ENCODE measurements at regions not wholly inside any gene's neighbourhood (a gene's known extent, or its start where the extent isn't known, plus 50 kb on each side); places are given as distances from the start of the nearest gene placed in this dataset.

DNA sequence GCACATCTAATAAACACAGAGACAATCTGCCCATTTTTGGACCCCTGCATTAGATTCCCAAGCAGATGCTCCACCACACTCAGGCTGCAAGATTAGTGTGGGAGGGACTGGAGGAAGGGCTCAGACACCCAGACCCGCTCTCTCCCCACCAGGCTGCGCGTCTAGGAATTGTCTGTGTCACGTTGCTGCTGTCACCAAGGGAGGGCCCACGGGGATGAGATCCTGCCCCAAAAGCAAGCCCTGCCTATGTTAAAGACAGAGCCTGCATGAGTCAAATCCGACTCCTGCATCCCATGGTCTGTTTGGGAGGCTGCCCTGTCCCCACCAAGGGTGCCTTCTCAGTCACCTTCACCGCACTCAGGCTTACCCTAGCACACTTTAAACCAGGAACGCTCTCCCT is 114.4 kb upstream of the ZNF507 start:
- TF ChIP-seq BRCA1 (IDR thresholded peaks at IDR 0.05; ENCODE audit: low read depth, low read length) (no peak), RFX5 (IDR thresholded peaks at IDR 0.05; ENCODE audit: borderline replicate concordance, low read depth, low read length) (no peak), POLR2AphosphoS5 (IDR thresholded peaks at IDR 0.05; ENCODE audit: low read depth, low read length) (no peak), POLR2A (IDR thresholded peaks at IDR 0.05; ENCODE audit: control extremely low read depth in 1 of 2, low read depth in 2 of 2, low read length in 2 of 2) (no peak), EZH2 (IDR thresholded peaks at IDR 0.05; ENCODE audit: low read depth, low read length, severe bottlenecking) (no peak), YY1 (IDR thresholded peaks at IDR 0.05; ENCODE audit: low read depth, low read length) (no peak), JUND (IDR thresholded peaks at IDR 0.05; ENCODE audit: low read length) (no peak), JUN (IDR thresholded peaks at IDR 0.05; ENCODE audit: low read depth, low read length) (no peak), KDM5A (IDR thresholded peaks at IDR 0.05; ENCODE audit: low read length) (no peak), TAF1 (IDR thresholded peaks at IDR 0.05; ENCODE audit: low read depth, low read length) (no peak)
- TF ChIP-seq, protein P1, sequence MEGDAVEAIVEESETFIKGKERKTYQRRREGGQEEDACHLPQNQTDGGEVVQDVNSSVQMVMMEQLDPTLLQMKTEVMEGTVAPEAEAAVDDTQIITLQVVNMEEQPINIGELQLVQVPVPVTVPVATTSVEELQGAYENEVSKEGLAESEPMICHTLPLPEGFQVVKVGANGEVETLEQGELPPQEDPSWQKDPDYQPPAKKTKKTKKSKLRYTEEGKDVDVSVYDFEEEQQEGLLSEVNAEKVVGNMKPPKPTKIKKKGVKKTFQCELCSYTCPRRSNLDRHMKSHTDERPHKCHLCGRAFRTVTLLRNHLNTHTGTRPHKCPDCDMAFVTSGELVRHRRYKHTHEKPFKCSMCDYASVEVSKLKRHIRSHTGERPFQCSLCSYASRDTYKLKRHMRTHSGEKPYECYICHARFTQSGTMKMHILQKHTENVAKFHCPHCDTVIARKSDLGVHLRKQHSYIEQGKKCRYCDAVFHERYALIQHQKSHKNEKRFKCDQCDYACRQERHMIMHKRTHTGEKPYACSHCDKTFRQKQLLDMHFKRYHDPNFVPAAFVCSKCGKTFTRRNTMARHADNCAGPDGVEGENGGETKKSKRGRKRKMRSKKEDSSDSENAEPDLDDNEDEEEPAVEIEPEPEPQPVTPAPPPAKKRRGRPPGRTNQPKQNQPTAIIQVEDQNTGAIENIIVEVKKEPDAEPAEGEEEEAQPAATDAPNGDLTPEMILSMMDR (IDR thresholded peaks at IDR 0.05; ENCODE audit: control extremely low read depth in 1 of 3, insufficient read depth in 1 of 3, low read depth in 1 of 3, low read length in 3 of 3), result no peak
- TF ChIP-seq, protein P2, sequence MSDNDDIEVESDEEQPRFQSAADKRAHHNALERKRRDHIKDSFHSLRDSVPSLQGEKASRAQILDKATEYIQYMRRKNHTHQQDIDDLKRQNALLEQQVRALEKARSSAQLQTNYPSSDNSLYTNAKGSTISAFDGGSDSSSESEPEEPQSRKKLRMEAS (IDR thresholded peaks at IDR 0.05), result no peak
- TF ChIP-seq, protein P3, sequence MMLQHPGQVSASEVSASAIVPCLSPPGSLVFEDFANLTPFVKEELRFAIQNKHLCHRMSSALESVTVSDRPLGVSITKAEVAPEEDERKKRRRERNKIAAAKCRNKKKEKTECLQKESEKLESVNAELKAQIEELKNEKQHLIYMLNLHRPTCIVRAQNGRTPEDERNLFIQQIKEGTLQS (IDR thresholded peaks at IDR 0.05; ENCODE audit: insufficient read depth, low read depth, low read length), result no peak
